ENCODE measurements at regions not wholly inside any gene's neighbourhood (a gene's known extent, or its start where the extent isn't known, plus 50 kb on each side); places are given as distances from the start of the nearest gene placed in this dataset.

- Histone ChIP-seq H3K4me1 (replicated peaks; ENCODE audit: insufficient read depth) (no peaks in the 10 kb centered on the region), H3K4me2 (no peak overlapping the region), H3K79me2 (ENCODE audit: low read depth) (no peaks in the 10 kb centered on the region), H2AFZ (no peak overlapping the region), H3K9me3 (ENCODE audit: insufficient read depth, low read depth) (no peaks in the 10 kb centered on the region), H3K36me3 (ENCODE audit: low read depth) (no peaks in the 10 kb centered on the region), H3K27me3 (ENCODE audit: insufficient read depth, low read depth) (no peaks in the 10 kb centered on the region), H3K9me2 (ENCODE audit: insufficient read depth) (no peaks in the 10 kb centered on the region), H3F3A (ENCODE audit: insufficient read depth, low read depth) (no peaks in the 10 kb centered on the region), H3K4me3 (no peak overlapping the region), H4K20me1 (ENCODE audit: insufficient read depth) (no peaks in the 10 kb centered on the region), H3K27ac (no peak overlapping the region)
- no peak for DNase-seq
- no peak for TF ChIP-seq EZH2 (IDR thresholded peaks at IDR 0.05; ENCODE audit: low read depth)
- no peak for TF ChIP-seq CTCF (conservative IDR thresholded peaks at IDR 0.05)
- no TSS peak for BruUV-seq (replicated peaks)
- intact Hi-C loops (cut with micrococcal nuclease; ENCODE audit: unreplicated experiment) = no loop called here
- POLR2A ChIA-PET (ENCODE audit: unreplicated experiment) = no interaction called here
- CTCF ChIA-PET = no interaction called here
Observed at GRCh38 chrX:6748595-6748994, 213.7 kb upstream of the VCX3A start.

- Histone ChIP-seq H2AFZ (no peak overlapping the region), H4K20me1 (ENCODE audit: insufficient read depth) (no peaks in the 10 kb centered on the region), H3K79me2 (ENCODE audit: low read depth) (no peaks in the 10 kb centered on the region), H3K27ac (no peak overlapping the region), H3K27me3 (ENCODE audit: insufficient read depth, low read depth) (no peaks in the 10 kb centered on the region), H3K36me3 (ENCODE audit: low read depth) (no peaks in the 10 kb centered on the region), H3K4me2 (no peak overlapping the region), H3K9me2 (ENCODE audit: insufficient read depth) (no peaks in the 10 kb centered on the region), H3K4me1 (replicated peaks; ENCODE audit: insufficient read depth) (no peaks in the 10 kb centered on the region), H3F3A (ENCODE audit: insufficient read depth, low read depth) (no peaks in the 10 kb centered on the region), H3K9me3 (ENCODE audit: insufficient read depth, low read depth) (no peaks in the 10 kb centered on the region), H3K4me3 (no peak overlapping the region)
- CTCF ChIA-PET = no interaction called here
- intact Hi-C loops (cut with micrococcal nuclease; ENCODE audit: unreplicated experiment) = no loop called here
- POLR2A ChIA-PET (ENCODE audit: unreplicated experiment) = no interaction called here
- TF ChIP-seq EZH2 (IDR thresholded peaks at IDR 0.05; ENCODE audit: low read depth) (no peak), CTCF (conservative IDR thresholded peaks at IDR 0.05) (no peak)
- no peak for DNase-seq
- no TSS peak for BruUV-seq (replicated peaks)
Observed at GRCh38 chrX:6738518-6739470, 203.9 kb upstream of the VCX3A start.

- Histone ChIP-seq H3K4me3 (no peak overlapping the region), H3F3A (ENCODE audit: insufficient read depth, low read depth) (no peaks in the 10 kb centered on the region), H3K79me2 (ENCODE audit: low read depth) (no peaks in the 10 kb centered on the region), H3K4me1 (replicated peaks; ENCODE audit: insufficient read depth) (no peaks in the 10 kb centered on the region), H3K9me3 (ENCODE audit: insufficient read depth, low read depth) (no peaks in the 10 kb centered on the region), H4K20me1 (ENCODE audit: insufficient read depth) (no peaks in the 10 kb centered on the region), H3K27ac (no peak overlapping the region), H3K9me2 (ENCODE audit: insufficient read depth) (no peaks in the 10 kb centered on the region), H2AFZ (no peak overlapping the region), H3K4me2 (no peak overlapping the region), H3K36me3 (ENCODE audit: low read depth) (no peaks in the 10 kb centered on the region), H3K27me3 (ENCODE audit: insufficient read depth, low read depth) (no peaks in the 10 kb centered on the region)
- no TSS peak for BruUV-seq (replicated peaks)
- intact Hi-C loops (cut with micrococcal nuclease; ENCODE audit: unreplicated experiment) = no loop called here
- no peak for DNase-seq
- POLR2A ChIA-PET (ENCODE audit: unreplicated experiment) = no interaction called here
- TF ChIP-seq EZH2 (IDR thresholded peaks at IDR 0.05; ENCODE audit: low read depth) (no peak), CTCF (conservative IDR thresholded peaks at IDR 0.05) (no peak)
- CTCF ChIA-PET = no interaction called here
Observed at GRCh38 chrX:6734844-6735634, 200.1 kb upstream of the VCX3A start.
